ENCODE measurements at regions not wholly inside any gene's neighbourhood (a gene's known extent, or its start where the extent isn't known, plus 50 kb on each side); places are given as distances from the start of the nearest gene placed in this dataset.

- no peak for TF ChIP-seq CHD7 (IDR thresholded peaks at IDR 0.05; ENCODE audit: low read depth, low read length)
- no peak for TF ChIP-seq ZNF436 (CRISPR knock-in tag; IDR thresholded peaks at IDR 0.05)
- TF ChIP-seq POLR2G (IDR thresholded peaks at IDR 0.05; ENCODE audit: low read depth, low read length) = no peak
- TF ChIP-seq RBBP5 (IDR thresholded peaks at IDR 0.05; ENCODE audit: borderline replicate concordance, insufficient read depth, low read length, poor library complexity, severe bottlenecking) = no peak
- TF ChIP-seq AFF1 (IDR thresholded peaks at IDR 0.05; ENCODE audit: low read depth in 1 of 2, partially characterized antibody in 2 of 2) = no peak
- no peak for TF ChIP-seq ZSCAN29 (IDR thresholded peaks at IDR 0.05)
These were observed 103.8 kb upstream of the SMIM21 start (continued) for GRCh38 chr18:75531212-75531850.

All from K562 (cell line).